Activated CD8-positive, alpha-beta T cell treated with anti-CD3 and anti-CD28 coated beads for 36 hours (primary cell): ENCODE measurements at regions not wholly inside any gene's neighbourhood (a gene's known extent, or its start where the extent isn't known, plus 50 kb on each side); places are given as distances from the start of the nearest gene placed in this dataset.

Experiments
- ATAC-seq: fragments of 200-7000 bp; cut with Tn5 transposase; one replicate; pipeline ENCODE4 v1.10.0; 2021; ENCODE audit warnings: mild to moderate bottlenecking, moderate library complexity
- CTCF ChIA-PET: fragments of 350-600 bp; sonication (Branson Sonifier 250); formaldehyde crosslinking; loops from one replicate; lab custom pipeline; 2021; ENCODE audit warnings: antibody characterized with exemption; lab: Charles Lee
- POLR2A ChIA-PET: fragments of 350-600 bp; sonication (Branson Sonifier 250); formaldehyde crosslinking; loops from one replicate; lab custom pipeline; 2021; ENCODE audit warnings: antibody characterized with exemption; lab: Charles Lee
- DNase-seq: peaks from one replicate; pipeline ENCODE4 v3.0.0-alpha.2; 2020
- H3K27ac Mint-ChIP-seq: one replicate; pipeline ENCODE4 v1.8.0; 2021; ENCODE audit warnings: mild to moderate bottlenecking, mixed read lengths
- H3K27me3 Mint-ChIP-seq: one replicate; pipeline ENCODE4 v1.8.0; 2021; ENCODE audit warnings: mixed read lengths
- H3K36me3 Mint-ChIP-seq: one replicate; pipeline ENCODE4 v1.8.0; 2021; ENCODE audit warnings: low read depth, mixed read lengths
- H3K4me1 Mint-ChIP-seq: one replicate; pipeline ENCODE4 v1.8.0; 2021; ENCODE audit warnings: low read depth, mixed read lengths
- H3K4me3 Mint-ChIP-seq: one replicate; pipeline ENCODE4 v1.8.0; 2021; ENCODE audit warnings: mild to moderate bottlenecking, moderate library complexity, mixed read lengths
- H3K9me3 Mint-ChIP-seq: one replicate; pipeline ENCODE4 v1.8.0; 2021; ENCODE audit warnings: mixed read lengths
- CTCF ChIP-seq: fragments of 200-600 bp; IDR thresholded peaks from one replicate; pipeline ENCODE4 v1.8.0; 2022; ENCODE audit warnings: antibody characterized with exemption, mild to moderate bottlenecking
- intact Hi-C: fragments of 100-400 bp; cut with micrococcal nuclease; formaldehyde crosslinking; loops from one replicate; pipeline ENCODE4 v1.10.0; 2022

GRCh38 chr6:77362055-77362454 lies 101.2 kb downstream of the HTR1B start:
- H3K36me3 Mint-ChIP-seq, result no peaks in the 10 kb centered on the region
- intact Hi-C loops, result no loop called here
- no peak for DNase-seq
- ChIA-PET POLR2A (no interaction called here), CTCF (no interaction called here)
- H3K4me3 Mint-ChIP-seq, result no peak overlapping the region
- peaks cover 9% of the 10 kb centered on the region for H3K9me3 Mint-ChIP-seq
- no peaks in the 10 kb centered on the region for H3K4me1 Mint-ChIP-seq
- ATAC-seq, result no peak
- H3K27ac Mint-ChIP-seq, result no peak overlapping the region
- H3K27me3 Mint-ChIP-seq, result no peaks in the 10 kb centered on the region
- no peak for TF ChIP-seq CTCF

- peaks cover 7% of the 10 kb centered on the region for H3K9me3 Mint-ChIP-seq
- no peak overlapping the region for H3K27ac Mint-ChIP-seq
- intact Hi-C loops, result no loop called here
Observed at GRCh38 chr6:77361018-77361417, 102.3 kb downstream of the HTR1B start.

GRCh38 chr6:77356821-77357220 lies 106.5 kb downstream of the HTR1B start:
- ATAC-seq, result no peak
- no peaks in the 10 kb centered on the region for H3K27me3 Mint-ChIP-seq
- no peak for DNase-seq
- TF ChIP-seq CTCF, result no peak
- CTCF ChIA-PET, result no interaction called here
- no peaks in the 10 kb centered on the region for H3K4me1 Mint-ChIP-seq
- intact Hi-C loops, result no loop called here
- H3K4me3 Mint-ChIP-seq, result no peak overlapping the region
- no peaks in the 10 kb centered on the region for H3K36me3 Mint-ChIP-seq
- no peak overlapping the region for H3K27ac Mint-ChIP-seq
- H3K9me3 Mint-ChIP-seq, result no peaks in the 10 kb centered on the region
- POLR2A ChIA-PET, result no interaction called here

More at GRCh38 chr6:77361018-77361417, 102.3 kb downstream of the HTR1B start:
- no peaks in the 10 kb centered on the region for H3K4me1 Mint-ChIP-seq
- no peaks in the 10 kb centered on the region for H3K27me3 Mint-ChIP-seq
- no peak overlapping the region for H3K4me3 Mint-ChIP-seq
- H3K36me3 Mint-ChIP-seq, result no peaks in the 10 kb centered on the region
- ChIA-PET POLR2A (no interaction called here), CTCF (no interaction called here)
- TF ChIP-seq CTCF, result no peak
- no peak for DNase-seq
- no peak for ATAC-seq

- TF ChIP-seq CTCF, result no peak
- Mint-ChIP-seq H3K4me3 (no peak overlapping the region), H3K27ac (no peak overlapping the region), H3K27me3 (no peaks in the 10 kb centered on the region), H3K36me3 (no peaks in the 10 kb centered on the region), H3K4me1 (no peaks in the 10 kb centered on the region), H3K9me3 (no peaks in the 10 kb centered on the region)
- CTCF ChIA-PET, result no interaction called here
- intact Hi-C loops, result no loop called here
- ATAC-seq, result no peak
- no peak for DNase-seq
- POLR2A ChIA-PET, result no interaction called here
Observed at GRCh38 chr6:77354581-77354980, 108.7 kb downstream of the HTR1B start.

GRCh38 chr6:77353129-77353528 lies 110.2 kb downstream of the HTR1B start:
- Mint-ChIP-seq H3K36me3 (no peaks in the 10 kb centered on the region), H3K4me3 (no peak overlapping the region), H3K27ac (no peak overlapping the region), H3K4me1 (no peaks in the 10 kb centered on the region), H3K27me3 (no peaks in the 10 kb centered on the region), H3K9me3 (no peaks in the 10 kb centered on the region)
- ChIA-PET POLR2A (no interaction called here), CTCF (no interaction called here)
- intact Hi-C loops, result no loop called here
- DNase-seq (no peak), ATAC-seq (no peak)
- no peak for TF ChIP-seq CTCF
